GM23338 (cell line): ENCODE measurements at regions not wholly inside any gene's neighbourhood (a gene's known extent, or its start where the extent isn't known, plus 50 kb on each side); places are given as distances from the start of the nearest gene placed in this dataset.

Source experiments
- ATAC-seq: fragments of 200-7000 bp; cut with Tn5 transposase; 3 replicates; pipeline ENCODE4 v1.9.1; 2020
- DNase-seq: peaks from one replicate; pipeline ENCODE4 v3.0.0-alpha.2; 2015; ENCODE audit warnings: low spot score
- H2AFZ ChIP-seq: fragments of 200-600 bp; sonication (generic); 2 replicates; pipeline ENCODE4 v1.8.0; 2016; ENCODE audit warnings: antibody characterized with exemption, mild to moderate bottlenecking, moderate library complexity
- H3F3A ChIP-seq: fragments of 200-600 bp; sonication (generic); replicated peaks from 2 replicates; pipeline ENCODE4 v1.8.0; 2017; ENCODE audit warnings: antibody characterized with exemption, mixed run types, low read depth
- H3K27ac ChIP-seq: fragments of 200-600 bp; sonication (generic); 2 replicates; pipeline ENCODE4 v1.6.1; 2016; ENCODE audit warnings: low read depth
- H3K27me3 ChIP-seq: fragments of 200-600 bp; sonication (generic); 2 replicates; pipeline ENCODE4 v1.8.0; 2016; ENCODE audit warnings: mild to moderate bottlenecking, mixed run types, moderate library complexity; ENCODE audit not compliant: insufficient read depth
- H3K36me3 ChIP-seq: fragments of 200-600 bp; sonication (generic); 2 replicates; pipeline ENCODE4 v1.8.0; 2016; ENCODE audit warnings: mild to moderate bottlenecking; ENCODE audit not compliant: insufficient read depth
- H3K4me1 ChIP-seq: fragments of 200-600 bp; sonication (generic); 2 replicates; pipeline ENCODE4 v1.8.0; 2016; ENCODE audit warnings: mild to moderate bottlenecking, moderate library complexity; ENCODE audit not compliant: insufficient read depth
- H3K4me2 ChIP-seq: fragments of 200-600 bp; sonication (generic); 2 replicates; pipeline ENCODE4 v1.7.1; 2017; ENCODE audit warnings: mixed run types
- H3K4me3 ChIP-seq: fragments of 200-600 bp; sonication (generic); 2 replicates; pipeline ENCODE4 v1.6.1; 2016; ENCODE audit warnings: mixed run types
- H3K79me2 ChIP-seq: fragments of 200-600 bp; sonication (generic); replicated peaks from 2 replicates; pipeline ENCODE4 v1.8.0; 2017; ENCODE audit warnings: mild to moderate bottlenecking; ENCODE audit not compliant: insufficient read depth
- H3K9me2 ChIP-seq: fragments of 200-600 bp; sonication (generic); 2 replicates; pipeline ENCODE4 v1.8.0; 2017; ENCODE audit not compliant: insufficient read depth
- H4K20me1 ChIP-seq: fragments of 200-600 bp; sonication (generic); replicated peaks from 2 replicates; pipeline ENCODE4 v1.8.0; 2017; ENCODE audit warnings: mild to moderate bottlenecking; ENCODE audit not compliant: insufficient read depth
- H3K27ac Mint-ChIP-seq: 2 replicates; pipeline ENCODE4 v1.8.0; 2020; ENCODE audit warnings: inconsistent platforms, mild to moderate bottlenecking, moderate library complexity, mixed read lengths
- H3K27me3 Mint-ChIP-seq: 3 replicates; pipeline ENCODE4 v1.8.0; 2022; ENCODE audit warnings: low read depth, mild to moderate bottlenecking, moderate library complexity, mixed read lengths, inconsistent platforms; ENCODE audit not compliant: insufficient read depth, poor library complexity
- H3K36me3 Mint-ChIP-seq: 3 replicates; pipeline ENCODE4 v1.8.0; 2021; ENCODE audit warnings: low read depth, mild to moderate bottlenecking, inconsistent platforms, moderate library complexity, mixed read lengths
- H3K4me1 Mint-ChIP-seq: 3 replicates; pipeline ENCODE4 v1.8.0; 2020; ENCODE audit warnings: mild to moderate bottlenecking, inconsistent platforms, mixed read lengths
- H3K4me3 Mint-ChIP-seq: 3 replicates; pipeline ENCODE4 v1.8.0; 2021; ENCODE audit warnings: moderate library complexity, mild to moderate bottlenecking, inconsistent platforms, mixed read lengths
- H3K9me3 Mint-ChIP-seq: 3 replicates; pipeline ENCODE4 v1.8.0; 2020; ENCODE audit warnings: moderate library complexity, mild to moderate bottlenecking, inconsistent platforms, mixed read lengths
- CREB1 ChIP-seq: fragments of 250-450 bp; sonication (Bioruptor Pico); IDR thresholded peaks from 2 replicates; pipeline ENCODE4 v1.5.0; 2020; ENCODE audit warnings: low read depth, mild to moderate bottlenecking, moderate library complexity
- EZH2 ChIP-seq: fragments of 200-600 bp; sonication (generic); IDR thresholded peaks from one replicate; pipeline ENCODE4 v1.8.0; 2017; ENCODE audit warnings: antibody characterized with exemption, mild to moderate bottlenecking, low read depth; ENCODE audit not compliant: unreplicated experiment
- EZH2phosphoT487 ChIP-seq: fragments of 200-600 bp; sonication (generic); IDR thresholded peaks from one replicate; pipeline ENCODE4 v1.8.1; 2018; ENCODE audit warnings: antibody characterized with exemption; ENCODE audit not compliant: unreplicated experiment
- JUNB ChIP-seq: IDR thresholded peaks from one replicate; pipeline ENCODE4 v1.6.1; 2016; ENCODE audit warnings: antibody characterized with exemption; ENCODE audit not compliant: unreplicated experiment
- NANOG ChIP-seq: IDR thresholded peaks from 2 replicates; pipeline ENCODE4 v1.6.1; 2016; ENCODE audit warnings: antibody characterized with exemption, borderline replicate concordance
- POLR2AphosphoS5 ChIP-seq: IDR thresholded peaks from 2 replicates; pipeline ENCODE4 v1.6.1; 2016; ENCODE audit warnings: antibody characterized with exemption, low read depth
- STAT1 ChIP-seq: IDR thresholded peaks from one replicate; pipeline ENCODE4 v1.6.1; 2016; ENCODE audit warnings: antibody characterized with exemption; ENCODE audit not compliant: unreplicated experiment
- ZNF114 ChIP-seq: fragments of 250-450 bp; sonication (Bioruptor Pico); IDR thresholded peaks from 2 replicates; pipeline ENCODE4 v1.5.0; 2020; ENCODE audit warnings: mild to moderate bottlenecking, moderate library complexity
- ZNF331 ChIP-seq: fragments of 250-450 bp; sonication (Bioruptor Pico); IDR thresholded peaks from 2 replicates; pipeline ENCODE4 v1.5.0; 2020; ENCODE audit warnings: low read depth, mild to moderate bottlenecking, moderate library complexity
- TF ChIP-seq, protein P1 (sequence below), 2 experiments: fragments of 200-600 bp in 1 of 2; sonication (generic) in 1 of 2; conservative IDR thresholded peaks; 2 replicates each; pipeline versions ENCODE4 v1.5.1 to v1.6.1; 2016 to 2017; ENCODE audit warnings: antibody characterized with exemption in 2 of 2, low read depth in 2 of 2, mild to moderate bottlenecking in 2 of 2, moderate library complexity in 1 of 2
- TF ChIP-seq, protein P2 (sequence below): IDR thresholded peaks from 2 replicates; pipeline ENCODE4 v1.6.1; 2016; ENCODE audit warnings: antibody characterized with exemption
- TF ChIP-seq, protein P3 (sequence below): fragments of 250-450 bp; sonication (Bioruptor Pico); IDR thresholded peaks from 2 replicates; pipeline ENCODE4 v1.5.0; 2020; ENCODE audit warnings: mild to moderate bottlenecking, moderate library complexity
- TF ChIP-seq, protein P4 (sequence below): IDR thresholded peaks from one replicate; pipeline ENCODE4 v1.6.1; 2018; ENCODE audit warnings: antibody characterized with exemption; ENCODE audit not compliant: unreplicated experiment

DNA sequence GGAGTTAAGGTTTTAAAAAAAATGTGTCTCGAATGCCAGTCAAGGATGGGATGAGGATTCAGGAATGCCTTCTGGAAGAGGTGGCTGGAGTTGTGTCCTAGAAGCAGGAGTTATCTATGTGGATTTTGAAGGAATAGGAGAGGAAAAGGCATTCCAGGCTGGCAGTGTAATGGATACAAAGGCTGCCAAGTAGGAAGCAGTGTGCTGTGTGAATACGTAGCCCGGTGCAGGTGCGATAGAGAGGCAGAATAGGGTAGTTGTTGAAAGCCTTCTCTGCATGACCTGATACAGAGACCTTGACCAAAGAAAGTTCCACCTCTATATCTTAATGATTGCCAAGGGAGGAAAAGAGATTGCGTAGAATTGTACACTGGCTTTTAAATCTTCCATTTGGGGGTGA, 128.1 kb upstream of the ITGB1 start:
- peaks cover 5% of the 10 kb centered on the region for H3K9me2 ChIP-seq
- no peaks in the 10 kb centered on the region for H3K27me3 ChIP-seq
- no peak overlapping the region for H3K4me3 ChIP-seq
- H2AFZ ChIP-seq, result no peak overlapping the region
- no peaks in the 10 kb centered on the region for H3K36me3 Mint-ChIP-seq
- H3K36me3 ChIP-seq, result no peaks in the 10 kb centered on the region
- peaks cover 21% of the 10 kb centered on the region for H3K4me1 ChIP-seq
- H3K27ac Mint-ChIP-seq, result no peak overlapping the region
- TF ChIP-seq NANOG (no peak), ZNF331 (CRISPR knock-in tag) (no peak), ZNF114 (CRISPR knock-in tag) (no peak), CREB1 (CRISPR knock-in tag) (no peak), POLR2AphosphoS5 (no peak), STAT1 (no peak), EZH2 (no peak), EZH2phosphoT487 (no peak), JUNB (no peak)
- TF ChIP-seq, protein P1, sequence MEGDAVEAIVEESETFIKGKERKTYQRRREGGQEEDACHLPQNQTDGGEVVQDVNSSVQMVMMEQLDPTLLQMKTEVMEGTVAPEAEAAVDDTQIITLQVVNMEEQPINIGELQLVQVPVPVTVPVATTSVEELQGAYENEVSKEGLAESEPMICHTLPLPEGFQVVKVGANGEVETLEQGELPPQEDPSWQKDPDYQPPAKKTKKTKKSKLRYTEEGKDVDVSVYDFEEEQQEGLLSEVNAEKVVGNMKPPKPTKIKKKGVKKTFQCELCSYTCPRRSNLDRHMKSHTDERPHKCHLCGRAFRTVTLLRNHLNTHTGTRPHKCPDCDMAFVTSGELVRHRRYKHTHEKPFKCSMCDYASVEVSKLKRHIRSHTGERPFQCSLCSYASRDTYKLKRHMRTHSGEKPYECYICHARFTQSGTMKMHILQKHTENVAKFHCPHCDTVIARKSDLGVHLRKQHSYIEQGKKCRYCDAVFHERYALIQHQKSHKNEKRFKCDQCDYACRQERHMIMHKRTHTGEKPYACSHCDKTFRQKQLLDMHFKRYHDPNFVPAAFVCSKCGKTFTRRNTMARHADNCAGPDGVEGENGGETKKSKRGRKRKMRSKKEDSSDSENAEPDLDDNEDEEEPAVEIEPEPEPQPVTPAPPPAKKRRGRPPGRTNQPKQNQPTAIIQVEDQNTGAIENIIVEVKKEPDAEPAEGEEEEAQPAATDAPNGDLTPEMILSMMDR (conservative IDR thresholded peaks at IDR 0.05; ENCODE audit: low read depth in 2 of 2), result no peak
- TF ChIP-seq, protein P2, sequence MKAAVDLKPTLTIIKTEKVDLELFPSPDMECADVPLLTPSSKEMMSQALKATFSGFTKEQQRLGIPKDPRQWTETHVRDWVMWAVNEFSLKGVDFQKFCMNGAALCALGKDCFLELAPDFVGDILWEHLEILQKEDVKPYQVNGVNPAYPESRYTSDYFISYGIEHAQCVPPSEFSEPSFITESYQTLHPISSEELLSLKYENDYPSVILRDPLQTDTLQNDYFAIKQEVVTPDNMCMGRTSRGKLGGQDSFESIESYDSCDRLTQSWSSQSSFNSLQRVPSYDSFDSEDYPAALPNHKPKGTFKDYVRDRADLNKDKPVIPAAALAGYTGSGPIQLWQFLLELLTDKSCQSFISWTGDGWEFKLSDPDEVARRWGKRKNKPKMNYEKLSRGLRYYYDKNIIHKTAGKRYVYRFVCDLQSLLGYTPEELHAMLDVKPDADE, result no peak
- TF ChIP-seq, protein P3, sequence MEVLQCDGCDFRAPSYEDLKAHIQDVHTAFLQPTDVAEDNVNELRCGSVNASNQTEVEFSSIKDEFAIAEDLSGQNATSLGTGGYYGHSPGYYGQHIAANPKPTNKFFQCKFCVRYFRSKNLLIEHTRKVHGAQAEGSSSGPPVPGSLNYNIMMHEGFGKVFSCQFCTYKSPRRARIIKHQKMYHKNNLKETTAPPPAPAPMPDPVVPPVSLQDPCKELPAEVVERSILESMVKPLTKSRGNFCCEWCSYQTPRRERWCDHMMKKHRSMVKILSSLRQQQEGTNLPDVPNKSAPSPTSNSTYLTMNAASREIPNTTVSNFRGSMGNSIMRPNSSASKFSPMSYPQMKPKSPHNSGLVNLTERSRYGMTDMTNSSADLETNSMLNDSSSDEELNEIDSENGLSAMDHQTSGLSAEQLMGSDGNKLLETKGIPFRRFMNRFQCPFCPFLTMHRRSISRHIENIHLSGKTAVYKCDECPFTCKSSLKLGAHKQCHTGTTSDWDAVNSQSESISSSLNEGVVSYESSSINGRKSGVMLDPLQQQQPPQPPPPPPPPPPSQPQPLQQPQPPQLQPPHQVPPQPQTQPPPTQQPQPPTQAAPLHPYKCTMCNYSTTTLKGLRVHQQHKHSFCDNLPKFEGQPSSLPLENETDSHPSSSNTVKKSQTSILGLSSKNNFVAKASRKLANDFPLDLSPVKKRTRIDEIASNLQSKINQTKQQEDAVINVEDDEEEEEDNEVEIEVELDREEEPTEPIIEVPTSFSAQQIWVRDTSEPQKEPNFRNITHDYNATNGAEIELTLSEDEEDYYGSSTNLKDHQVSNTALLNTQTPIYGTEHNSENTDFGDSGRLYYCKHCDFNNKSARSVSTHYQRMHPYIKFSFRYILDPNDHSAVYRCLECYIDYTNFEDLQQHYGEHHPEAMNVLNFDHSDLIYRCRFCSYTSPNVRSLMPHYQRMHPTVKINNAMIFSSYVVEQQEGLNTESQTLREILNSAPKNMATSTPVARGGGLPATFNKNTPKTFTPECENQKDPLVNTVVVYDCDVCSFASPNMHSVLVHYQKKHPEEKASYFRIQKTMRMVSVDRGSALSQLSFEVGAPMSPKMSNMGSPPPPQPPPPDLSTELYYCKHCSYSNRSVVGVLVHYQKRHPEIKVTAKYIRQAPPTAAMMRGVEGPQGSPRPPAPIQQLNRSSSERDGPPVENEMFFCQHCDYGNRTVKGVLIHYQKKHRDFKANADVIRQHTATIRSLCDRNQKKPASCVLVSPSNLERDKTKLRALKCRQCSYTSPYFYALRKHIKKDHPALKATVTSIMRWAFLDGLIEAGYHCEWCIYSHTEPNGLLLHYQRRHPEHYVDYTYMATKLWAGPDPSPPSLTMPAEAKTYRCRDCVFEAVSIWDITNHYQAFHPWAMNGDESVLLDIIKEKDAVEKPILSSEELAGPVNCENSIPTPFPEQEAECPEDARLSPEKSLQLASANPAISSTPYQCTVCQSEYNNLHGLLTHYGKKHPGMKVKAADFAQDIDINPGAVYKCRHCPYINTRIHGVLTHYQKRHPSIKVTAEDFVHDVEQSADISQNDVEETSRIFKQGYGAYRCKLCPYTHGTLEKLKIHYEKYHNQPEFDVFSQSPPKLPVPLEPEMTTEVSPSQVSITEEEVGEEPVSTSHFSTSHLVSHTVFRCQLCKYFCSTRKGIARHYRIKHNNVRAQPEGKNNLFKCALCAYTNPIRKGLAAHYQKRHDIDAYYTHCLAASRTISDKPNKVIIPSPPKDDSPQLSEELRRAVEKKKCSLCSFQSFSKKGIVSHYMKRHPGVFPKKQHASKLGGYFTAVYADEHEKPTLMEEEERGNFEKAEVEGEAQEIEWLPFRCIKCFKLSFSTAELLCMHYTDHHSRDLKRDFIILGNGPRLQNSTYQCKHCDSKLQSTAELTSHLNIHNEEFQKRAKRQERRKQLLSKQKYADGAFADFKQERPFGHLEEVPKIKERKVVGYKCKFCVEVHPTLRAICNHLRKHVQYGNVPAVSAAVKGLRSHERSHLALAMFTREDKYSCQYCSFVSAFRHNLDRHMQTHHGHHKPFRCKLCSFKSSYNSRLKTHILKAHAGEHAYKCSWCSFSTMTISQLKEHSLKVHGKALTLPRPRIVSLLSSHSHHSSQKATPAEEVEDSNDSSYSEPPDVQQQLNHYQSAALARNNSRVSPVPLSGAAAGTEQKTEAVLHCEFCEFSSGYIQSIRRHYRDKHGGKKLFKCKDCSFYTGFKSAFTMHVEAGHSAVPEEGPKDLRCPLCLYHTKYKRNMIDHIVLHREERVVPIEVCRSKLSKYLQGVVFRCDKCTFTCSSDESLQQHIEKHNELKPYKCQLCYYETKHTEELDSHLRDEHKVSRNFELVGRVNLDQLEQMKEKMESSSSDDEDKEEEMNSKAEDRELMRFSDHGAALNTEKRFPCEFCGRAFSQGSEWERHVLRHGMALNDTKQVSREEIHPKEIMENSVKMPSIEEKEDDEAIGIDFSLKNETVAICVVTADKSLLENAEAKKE (CRISPR knock-in tag), result no peak
- TF ChIP-seq, protein P4, sequence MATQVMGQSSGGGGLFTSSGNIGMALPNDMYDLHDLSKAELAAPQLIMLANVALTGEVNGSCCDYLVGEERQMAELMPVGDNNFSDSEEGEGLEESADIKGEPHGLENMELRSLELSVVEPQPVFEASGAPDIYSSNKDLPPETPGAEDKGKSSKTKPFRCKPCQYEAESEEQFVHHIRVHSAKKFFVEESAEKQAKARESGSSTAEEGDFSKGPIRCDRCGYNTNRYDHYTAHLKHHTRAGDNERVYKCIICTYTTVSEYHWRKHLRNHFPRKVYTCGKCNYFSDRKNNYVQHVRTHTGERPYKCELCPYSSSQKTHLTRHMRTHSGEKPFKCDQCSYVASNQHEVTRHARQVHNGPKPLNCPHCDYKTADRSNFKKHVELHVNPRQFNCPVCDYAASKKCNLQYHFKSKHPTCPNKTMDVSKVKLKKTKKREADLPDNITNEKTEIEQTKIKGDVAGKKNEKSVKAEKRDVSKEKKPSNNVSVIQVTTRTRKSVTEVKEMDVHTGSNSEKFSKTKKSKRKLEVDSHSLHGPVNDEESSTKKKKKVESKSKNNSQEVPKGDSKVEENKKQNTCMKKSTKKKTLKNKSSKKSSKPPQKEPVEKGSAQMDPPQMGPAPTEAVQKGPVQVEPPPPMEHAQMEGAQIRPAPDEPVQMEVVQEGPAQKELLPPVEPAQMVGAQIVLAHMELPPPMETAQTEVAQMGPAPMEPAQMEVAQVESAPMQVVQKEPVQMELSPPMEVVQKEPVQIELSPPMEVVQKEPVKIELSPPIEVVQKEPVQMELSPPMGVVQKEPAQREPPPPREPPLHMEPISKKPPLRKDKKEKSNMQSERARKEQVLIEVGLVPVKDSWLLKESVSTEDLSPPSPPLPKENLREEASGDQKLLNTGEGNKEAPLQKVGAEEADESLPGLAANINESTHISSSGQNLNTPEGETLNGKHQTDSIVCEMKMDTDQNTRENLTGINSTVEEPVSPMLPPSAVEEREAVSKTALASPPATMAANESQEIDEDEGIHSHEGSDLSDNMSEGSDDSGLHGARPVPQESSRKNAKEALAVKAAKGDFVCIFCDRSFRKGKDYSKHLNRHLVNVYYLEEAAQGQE, result no peak
- H3K27me3 Mint-ChIP-seq, result no peaks in the 10 kb centered on the region
- no peak for DNase-seq
- no peak overlapping the region for H3K4me3 Mint-ChIP-seq
- no peaks in the 10 kb centered on the region for H4K20me1 ChIP-seq
- peaks cover 3% of the 10 kb centered on the region; the same call in 1 of the 3 replicates for H3K9me3 Mint-ChIP-seq
- H3K4me2 ChIP-seq, result no peak overlapping the region
- H3F3A ChIP-seq, result no peaks in the 10 kb centered on the region
- H3K79me2 ChIP-seq, result no peaks in the 10 kb centered on the region
- H3K27ac ChIP-seq, result no peak overlapping the region
- ATAC-seq, result no peak
- peaks cover 18% of the 10 kb centered on the region for H3K4me1 Mint-ChIP-seq
